ENCODE measurements at regions not wholly inside any gene's neighbourhood (a gene's known extent, or its start where the extent isn't known, plus 50 kb on each side); places are given as distances from the start of the nearest gene placed in this dataset.

DNA sequence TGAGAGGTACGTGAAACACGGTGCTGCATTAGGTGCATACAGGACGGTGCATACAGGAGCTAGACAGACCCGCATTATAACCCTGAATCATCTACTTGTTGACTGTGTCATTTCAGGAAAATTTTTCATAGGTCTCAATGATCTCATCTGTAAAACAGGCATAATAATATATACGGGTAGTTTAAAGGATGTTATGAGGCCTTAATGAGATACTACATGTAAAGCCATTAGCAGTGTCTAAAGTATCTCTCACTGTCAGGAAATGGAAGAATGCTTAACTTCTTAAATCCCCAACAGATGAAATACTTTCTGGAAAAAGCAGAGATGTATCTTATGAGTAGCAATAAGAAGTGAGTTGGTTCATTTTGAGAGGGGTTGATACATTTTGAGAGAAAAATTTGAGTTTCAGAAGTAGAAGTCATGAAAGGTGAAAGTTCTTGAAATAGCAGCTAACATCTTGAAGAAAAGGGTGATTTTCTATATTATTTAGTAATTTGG lies 669.6 kb downstream of the PTPRC start:
- no peaks in the 10 kb centered on the region for H3K9me3 ChIP-seq (ENCODE audit: insufficient read depth, low read length)
- H2AFZ ChIP-seq (ENCODE audit: low read depth, low read length, severe bottlenecking), result no peak overlapping the region
- H3K4me2 ChIP-seq (ENCODE audit: low read depth, low read length, poor library complexity, severe bottlenecking), result no peak overlapping the region
- H3K27me3 ChIP-seq (ENCODE audit: low read length), result no peaks in the 10 kb centered on the region
- no peaks in the 10 kb centered on the region for H4K20me1 ChIP-seq (ENCODE audit: low read depth, low read length)
- H3K79me2 ChIP-seq (ENCODE audit: insufficient read depth, low read length), result no peaks in the 10 kb centered on the region
- H3K9me2 ChIP-seq (replicated peaks; ENCODE audit: insufficient read depth, low read length), result no peaks in the 10 kb centered on the region
- TF ChIP-seq, protein P1, sequence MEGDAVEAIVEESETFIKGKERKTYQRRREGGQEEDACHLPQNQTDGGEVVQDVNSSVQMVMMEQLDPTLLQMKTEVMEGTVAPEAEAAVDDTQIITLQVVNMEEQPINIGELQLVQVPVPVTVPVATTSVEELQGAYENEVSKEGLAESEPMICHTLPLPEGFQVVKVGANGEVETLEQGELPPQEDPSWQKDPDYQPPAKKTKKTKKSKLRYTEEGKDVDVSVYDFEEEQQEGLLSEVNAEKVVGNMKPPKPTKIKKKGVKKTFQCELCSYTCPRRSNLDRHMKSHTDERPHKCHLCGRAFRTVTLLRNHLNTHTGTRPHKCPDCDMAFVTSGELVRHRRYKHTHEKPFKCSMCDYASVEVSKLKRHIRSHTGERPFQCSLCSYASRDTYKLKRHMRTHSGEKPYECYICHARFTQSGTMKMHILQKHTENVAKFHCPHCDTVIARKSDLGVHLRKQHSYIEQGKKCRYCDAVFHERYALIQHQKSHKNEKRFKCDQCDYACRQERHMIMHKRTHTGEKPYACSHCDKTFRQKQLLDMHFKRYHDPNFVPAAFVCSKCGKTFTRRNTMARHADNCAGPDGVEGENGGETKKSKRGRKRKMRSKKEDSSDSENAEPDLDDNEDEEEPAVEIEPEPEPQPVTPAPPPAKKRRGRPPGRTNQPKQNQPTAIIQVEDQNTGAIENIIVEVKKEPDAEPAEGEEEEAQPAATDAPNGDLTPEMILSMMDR (IDR thresholded peaks at IDR 0.05; ENCODE audit: insufficient read depth, low read length, poor library complexity, severe bottlenecking), result no peak
- TF ChIP-seq EZH2phosphoT487 (conservative IDR thresholded peaks at IDR 0.05; ENCODE audit: low read length), result no peak
- H3K9ac ChIP-seq (ENCODE audit: low read length), result no peak overlapping the region
- H3K36me3 ChIP-seq (ENCODE audit: low read length), result no peaks in the 10 kb centered on the region
- no peak overlapping the region for H3K27ac ChIP-seq (ENCODE audit: low read depth, low read length)
- H3K4me3 ChIP-seq (ENCODE audit: insufficient read depth, low read length, poor library complexity, severe bottlenecking), result no peak overlapping the region
- no peaks in the 10 kb centered on the region for H3F3A ChIP-seq (ENCODE audit: insufficient read depth)

DNA sequence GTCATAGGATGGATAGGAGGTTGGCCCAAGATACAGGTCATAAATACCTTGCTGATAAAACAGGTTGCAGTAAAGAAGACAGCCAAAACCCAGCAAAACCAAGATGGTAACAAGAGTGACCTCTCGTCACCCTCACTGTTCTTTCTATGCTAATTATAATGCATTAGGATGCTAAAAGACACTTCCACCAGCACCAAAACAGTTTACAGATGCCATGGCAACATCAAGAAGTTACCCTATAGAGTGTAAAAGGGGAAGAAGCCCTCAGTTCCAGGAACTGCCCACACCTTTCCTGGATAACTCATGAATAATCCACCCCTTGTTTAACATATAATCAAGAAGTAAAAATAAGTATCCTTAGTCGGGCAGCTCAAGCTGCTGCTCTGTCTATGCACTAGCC lies 671.9 kb downstream of the PTPRC start:
- no peaks in the 10 kb centered on the region for H3K9me3 ChIP-seq (ENCODE audit: insufficient read depth, low read length)
- H3K9me2 ChIP-seq (replicated peaks; ENCODE audit: insufficient read depth, low read length), result no peaks in the 10 kb centered on the region
- no peaks in the 10 kb centered on the region for H3K27me3 ChIP-seq (ENCODE audit: low read length)
- no peak for TF ChIP-seq EZH2phosphoT487 (conservative IDR thresholded peaks at IDR 0.05; ENCODE audit: low read length)
- TF ChIP-seq, protein P1 (IDR thresholded peaks at IDR 0.05; ENCODE audit: insufficient read depth, low read length, poor library complexity, severe bottlenecking), result no peak
- no peak overlapping the region for H3K27ac ChIP-seq (ENCODE audit: low read depth, low read length)
- H3K36me3 ChIP-seq (ENCODE audit: low read length), result no peaks in the 10 kb centered on the region
- H3K9ac ChIP-seq (ENCODE audit: low read length), result no peak overlapping the region
- H4K20me1 ChIP-seq (ENCODE audit: low read depth, low read length), result no peaks in the 10 kb centered on the region
- H3K4me3 ChIP-seq (ENCODE audit: insufficient read depth, low read length, poor library complexity, severe bottlenecking), result no peak overlapping the region
- no peaks in the 10 kb centered on the region for H3F3A ChIP-seq (ENCODE audit: insufficient read depth)
- H2AFZ ChIP-seq (ENCODE audit: low read depth, low read length, severe bottlenecking), result no peak overlapping the region
- no peak overlapping the region for H3K4me2 ChIP-seq (ENCODE audit: low read depth, low read length, poor library complexity, severe bottlenecking)
- H3K79me2 ChIP-seq (ENCODE audit: insufficient read depth, low read length), result no peaks in the 10 kb centered on the region

DNA sequence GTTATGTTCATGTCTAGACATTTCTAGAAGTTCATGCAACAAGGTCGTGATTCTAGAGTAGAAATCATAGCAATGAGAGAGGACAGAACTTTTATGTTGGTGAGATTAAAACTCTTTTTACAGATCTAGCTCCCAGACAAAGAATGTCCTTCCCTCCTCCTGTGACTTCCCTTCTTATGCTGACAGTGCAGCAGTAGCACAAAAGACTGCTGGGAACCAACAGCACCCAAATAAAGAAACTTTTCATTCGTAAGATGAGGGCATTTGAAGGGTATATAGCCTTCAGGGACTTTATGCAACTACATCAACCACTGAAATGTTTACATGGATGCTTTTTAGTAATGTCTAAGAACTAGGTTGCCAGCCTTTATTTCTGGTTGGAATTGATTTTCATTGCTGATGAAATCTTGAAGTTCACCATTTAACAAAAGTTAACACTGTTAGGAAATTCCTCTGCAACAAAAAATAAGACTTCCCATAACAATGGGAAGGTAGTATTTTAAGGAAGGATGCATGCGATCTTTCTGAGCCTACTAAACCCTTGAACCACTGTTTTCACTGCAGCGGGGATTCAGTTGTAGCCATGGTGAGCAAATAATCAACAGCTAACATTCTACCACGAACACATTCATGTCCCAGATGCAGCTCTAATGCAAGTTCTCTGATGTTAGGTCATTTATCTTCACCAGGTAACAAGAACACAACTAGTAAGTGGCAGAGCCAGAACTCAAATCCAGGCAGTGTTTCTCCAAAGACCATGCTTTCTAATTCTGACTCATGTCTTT lies 672.8 kb downstream of the PTPRC start:
- no peaks in the 10 kb centered on the region for H3K9me2 ChIP-seq (replicated peaks; ENCODE audit: insufficient read depth, low read length)
- H2AFZ ChIP-seq (ENCODE audit: low read depth, low read length, severe bottlenecking), result no peak overlapping the region
- H3K9ac ChIP-seq (ENCODE audit: low read length), result no peak overlapping the region
- H3K4me2 ChIP-seq (ENCODE audit: low read depth, low read length, poor library complexity, severe bottlenecking), result no peak overlapping the region
- H3K4me3 ChIP-seq (ENCODE audit: insufficient read depth, low read length, poor library complexity, severe bottlenecking), result no peak overlapping the region
- no peaks in the 10 kb centered on the region for H3K27me3 ChIP-seq (ENCODE audit: low read length)
- H3F3A ChIP-seq (ENCODE audit: insufficient read depth), result no peaks in the 10 kb centered on the region
- no peaks in the 10 kb centered on the region for H3K9me3 ChIP-seq (ENCODE audit: insufficient read depth, low read length)
- H3K27ac ChIP-seq (ENCODE audit: low read depth, low read length), result no peak overlapping the region
- no peaks in the 10 kb centered on the region for H4K20me1 ChIP-seq (ENCODE audit: low read depth, low read length)
- no peaks in the 10 kb centered on the region for H3K79me2 ChIP-seq (ENCODE audit: insufficient read depth, low read length)
- H3K36me3 ChIP-seq (ENCODE audit: low read length), result no peaks in the 10 kb centered on the region
- TF ChIP-seq EZH2phosphoT487 (conservative IDR thresholded peaks at IDR 0.05; ENCODE audit: low read length), result no peak
- TF ChIP-seq, protein P1 (IDR thresholded peaks at IDR 0.05; ENCODE audit: insufficient read depth, low read length, poor library complexity, severe bottlenecking), result no peak
